Smooth muscle cell (in vitro differentiated cells): ENCODE measurements at regions not wholly inside any gene's neighbourhood (a gene's known extent, or its start where the extent isn't known, plus 50 kb on each side); places are given as distances from the start of the nearest gene placed in this dataset.

Experiments used
- DNase-seq: peaks from one replicate; lab custom pipeline; 2025; ENCODE audit not compliant: unreplicated experiment; lab: John Stamatoyannopoulos, UW
- H2AFZ ChIP-seq: fragments of 200-600 bp; sonication (generic); 2 replicates; pipeline ENCODE4 v1.6.0; 2016; ENCODE audit warnings: antibody characterized with exemption, low read depth, mild to moderate bottlenecking
- H3F3A ChIP-seq: fragments of 200-600 bp; sonication (generic); 2 replicates; pipeline ENCODE4 v1.6.0; 2017; ENCODE audit warnings: antibody characterized with exemption, low read depth
- H3K27ac ChIP-seq: fragments of 200-600 bp; sonication (generic); 2 replicates; pipeline ENCODE4 v1.5.1; 2016; ENCODE audit warnings: low read depth, mild to moderate bottlenecking
- H3K27me3 ChIP-seq: fragments of 200-600 bp; sonication (generic); 2 replicates; pipeline ENCODE4 v1.6.1; 2016; ENCODE audit warnings: low read depth, mild to moderate bottlenecking
- H3K36me3 ChIP-seq: fragments of 200-600 bp; sonication (generic); 2 replicates; pipeline ENCODE4 v1.5.1; 2016; ENCODE audit warnings: low read depth
- H3K4me1 ChIP-seq: fragments of 200-600 bp; sonication (generic); 2 replicates; pipeline ENCODE4 v1.5.1; 2016; ENCODE audit warnings: low read depth
- H3K4me2 ChIP-seq: fragments of 200-600 bp; sonication (generic); 2 replicates; pipeline ENCODE4 v1.6.0; 2016; ENCODE audit warnings: mild to moderate bottlenecking
- H3K4me3 ChIP-seq: fragments of 200-600 bp; sonication (generic); 2 replicates; pipeline ENCODE4 v1.5.1; 2016; ENCODE audit warnings: mild to moderate bottlenecking
- H3K79me2 ChIP-seq: fragments of 200-600 bp; sonication (generic); 2 replicates; pipeline ENCODE4 v1.6.0; 2016; ENCODE audit warnings: low read depth, mild to moderate bottlenecking
- H3K9ac ChIP-seq: fragments of 200-600 bp; sonication (generic); 2 replicates; pipeline ENCODE4 v1.6.0; 2016; ENCODE audit warnings: low read depth
- H3K9me3 ChIP-seq: fragments of 200-600 bp; sonication (generic); replicated peaks from 2 replicates; pipeline ENCODE4 v1.5.1; 2016; ENCODE audit warnings: low read depth
- H4K20me1 ChIP-seq: fragments of 200-600 bp; sonication (generic); 2 replicates; pipeline ENCODE4 v1.6.0; 2016; ENCODE audit warnings: low read depth
- WGBS: methylation state at CpG from one replicate; pipeline ENCODE4 v1.1.7; 2016; ENCODE audit warnings: low lambda C conversion rate; 5-methylcytosine and 5-hydroxymethylcytosine counted together
- TF ChIP-seq, protein P1 (sequence below): fragments of 200-600 bp; sonication (generic); IDR thresholded peaks from 2 replicates; pipeline ENCODE4 v1.5.1; 2017; ENCODE audit warnings: borderline replicate concordance, mild to moderate bottlenecking, antibody characterized with exemption; ENCODE audit not compliant: insufficient read depth, poor library complexity, severe bottlenecking

DNA sequence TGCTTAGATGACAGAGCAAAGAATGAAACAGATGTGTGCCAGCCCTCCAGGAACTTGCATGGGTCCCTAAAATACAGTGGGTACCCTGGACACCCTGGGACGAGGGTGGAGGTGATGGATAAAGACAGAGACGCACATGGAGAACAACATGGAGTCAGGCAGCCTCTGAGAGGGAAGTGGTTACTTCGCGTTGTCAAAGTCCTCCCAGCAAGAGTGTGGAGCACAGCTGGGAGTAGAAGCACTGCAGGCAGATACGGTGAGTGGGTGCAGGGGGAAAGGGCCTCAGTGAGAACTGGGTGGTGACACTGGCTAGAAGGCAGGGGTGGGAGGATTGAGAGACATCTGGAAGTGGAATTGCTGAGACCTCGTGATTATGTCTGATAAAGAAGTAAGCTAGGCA lies 70.8 kb upstream of the PRR20G start:
- H2AFZ ChIP-seq = no peak overlapping the region
- H3K4me2 ChIP-seq = no peak overlapping the region
- H3K27ac ChIP-seq = no peak overlapping the region
- no peaks in the 10 kb centered on the region for H3K4me1 ChIP-seq
- TF ChIP-seq, protein P1, sequence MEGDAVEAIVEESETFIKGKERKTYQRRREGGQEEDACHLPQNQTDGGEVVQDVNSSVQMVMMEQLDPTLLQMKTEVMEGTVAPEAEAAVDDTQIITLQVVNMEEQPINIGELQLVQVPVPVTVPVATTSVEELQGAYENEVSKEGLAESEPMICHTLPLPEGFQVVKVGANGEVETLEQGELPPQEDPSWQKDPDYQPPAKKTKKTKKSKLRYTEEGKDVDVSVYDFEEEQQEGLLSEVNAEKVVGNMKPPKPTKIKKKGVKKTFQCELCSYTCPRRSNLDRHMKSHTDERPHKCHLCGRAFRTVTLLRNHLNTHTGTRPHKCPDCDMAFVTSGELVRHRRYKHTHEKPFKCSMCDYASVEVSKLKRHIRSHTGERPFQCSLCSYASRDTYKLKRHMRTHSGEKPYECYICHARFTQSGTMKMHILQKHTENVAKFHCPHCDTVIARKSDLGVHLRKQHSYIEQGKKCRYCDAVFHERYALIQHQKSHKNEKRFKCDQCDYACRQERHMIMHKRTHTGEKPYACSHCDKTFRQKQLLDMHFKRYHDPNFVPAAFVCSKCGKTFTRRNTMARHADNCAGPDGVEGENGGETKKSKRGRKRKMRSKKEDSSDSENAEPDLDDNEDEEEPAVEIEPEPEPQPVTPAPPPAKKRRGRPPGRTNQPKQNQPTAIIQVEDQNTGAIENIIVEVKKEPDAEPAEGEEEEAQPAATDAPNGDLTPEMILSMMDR = no peak
- no peak overlapping the region for H3K9ac ChIP-seq
- H3F3A ChIP-seq = no peaks in the 10 kb centered on the region
- no peak for DNase-seq
- H3K9me3 ChIP-seq = no peaks in the 10 kb centered on the region
- H3K79me2 ChIP-seq = no peaks in the 10 kb centered on the region
- H4K20me1 ChIP-seq = no peaks in the 10 kb centered on the region
- peaks cover 10% of the 10 kb centered on the region for H3K27me3 ChIP-seq
- 78% methylated on average over 6 of the region's 6 CpGs for WGBS
- H3K36me3 ChIP-seq = no peaks in the 10 kb centered on the region
- H3K4me3 ChIP-seq = no peak overlapping the region

DNA sequence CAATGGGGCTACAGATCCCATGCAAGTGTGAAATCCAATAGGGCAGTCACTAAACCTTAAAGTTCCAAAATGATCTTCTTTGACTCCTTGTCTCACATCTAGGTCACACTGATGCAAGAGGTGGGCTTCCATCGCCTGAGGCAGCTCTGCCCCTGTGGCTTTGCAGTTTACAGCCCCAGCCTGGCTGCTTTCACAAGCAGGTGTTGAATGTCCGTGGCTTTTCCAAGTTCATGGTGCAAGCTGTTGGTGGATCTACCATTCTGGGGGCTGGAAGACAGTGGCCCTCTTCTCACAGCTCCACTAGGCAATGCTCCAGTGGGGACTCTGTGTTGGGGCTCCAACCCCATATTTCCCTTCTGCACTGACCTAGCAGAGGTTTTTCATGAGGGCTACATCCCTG lies 68.5 kb upstream of the PRR20G start:
- TF ChIP-seq, protein P1 = no peak

DNA sequence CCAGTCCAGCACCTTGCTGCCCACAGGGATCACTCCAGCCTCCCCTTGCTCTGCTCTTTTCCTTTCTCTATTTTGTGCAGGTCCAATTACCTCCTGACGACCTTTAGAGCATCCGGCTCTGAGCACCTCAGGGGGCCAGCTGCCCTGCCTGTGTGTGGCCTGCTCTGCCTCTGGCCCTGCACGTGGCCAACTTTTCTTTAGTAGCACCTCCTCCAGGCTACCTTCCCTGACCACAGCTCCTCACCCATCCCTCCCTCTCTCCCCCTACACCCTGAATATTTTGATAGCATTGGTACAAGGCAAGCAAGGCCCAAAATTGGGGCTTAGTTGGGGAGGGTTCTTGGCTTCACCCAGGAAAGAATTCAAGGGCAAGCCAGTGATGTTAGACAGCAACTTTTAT lies 66.9 kb upstream of the PRR20G start:
- H3K27ac ChIP-seq = no peak overlapping the region
- H3K9ac ChIP-seq = no peak overlapping the region
- no peaks in the 10 kb centered on the region for H3K79me2 ChIP-seq
- TF ChIP-seq, protein P1 = no peak
- no peaks in the 10 kb centered on the region for H3K36me3 ChIP-seq
- H3F3A ChIP-seq = no peaks in the 10 kb centered on the region
- H3K4me1 ChIP-seq = no peaks in the 10 kb centered on the region
- no peaks in the 10 kb centered on the region for H3K9me3 ChIP-seq
- WGBS = 86% methylated on average over 3 of the region's 3 CpGs
- peaks cover 5% of the 10 kb centered on the region for H3K27me3 ChIP-seq
- H3K4me2 ChIP-seq = no peak overlapping the region
- no peak overlapping the region for H3K4me3 ChIP-seq
- no peaks in the 10 kb centered on the region for H4K20me1 ChIP-seq
- H2AFZ ChIP-seq = no peak overlapping the region
- no peak for DNase-seq

More for the DNA sequence above, 68.5 kb upstream of the PRR20G start:
- DNase-seq = no peak
- Histone ChIP-seq H3K27me3 (peaks cover 5% of the 10 kb centered on the region), H3K36me3 (no peaks in the 10 kb centered on the region), H3K4me3 (no peak overlapping the region), H3K9me3 (no peaks in the 10 kb centered on the region), H3K9ac (no peak overlapping the region), H2AFZ (no peak overlapping the region), H3K79me2 (no peaks in the 10 kb centered on the region), H3K27ac (no peak overlapping the region), H3F3A (no peaks in the 10 kb centered on the region), H3K4me2 (no peak overlapping the region), H3K4me1 (no peaks in the 10 kb centered on the region), H4K20me1 (no peaks in the 10 kb centered on the region)
- WGBS = 79% methylated on average over 2 of the region's 2 CpGs

DNA sequence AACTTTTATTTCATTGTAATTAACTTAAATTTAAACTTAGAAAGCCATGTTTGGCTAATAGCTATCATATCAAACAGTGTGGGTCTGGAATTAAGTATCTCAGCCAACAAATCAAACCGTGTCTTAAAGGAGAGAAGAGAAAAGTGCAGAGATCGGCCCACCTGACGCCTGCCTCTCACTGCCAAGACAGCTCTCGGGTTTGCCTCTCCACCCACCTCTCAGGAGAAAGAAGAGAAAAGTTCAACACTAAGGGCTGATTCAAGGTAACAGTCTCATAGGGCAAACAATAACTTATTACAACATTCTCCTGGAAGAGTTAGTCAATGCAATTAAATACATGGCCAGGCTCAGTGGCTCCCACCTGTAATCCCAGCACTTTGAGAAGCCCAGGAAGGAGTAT lies 64.8 kb upstream of the PRR20G start:
- Histone ChIP-seq H3K9me3 (no peaks in the 10 kb centered on the region), H2AFZ (no peak overlapping the region), H3K79me2 (no peaks in the 10 kb centered on the region), H3F3A (no peaks in the 10 kb centered on the region), H3K4me2 (no peak overlapping the region), H3K27ac (no peak overlapping the region), H3K9ac (no peak overlapping the region), H3K27me3 (peaks cover 9% of the 10 kb centered on the region), H4K20me1 (no peaks in the 10 kb centered on the region), H3K36me3 (no peaks in the 10 kb centered on the region), H3K4me1 (no peaks in the 10 kb centered on the region), H3K4me3 (no peak overlapping the region)
- no peak for DNase-seq
- 82% methylated on average over 4 of the region's 4 CpGs for WGBS
- TF ChIP-seq, protein P1 = no peak
